ENCODE measurements at regions not wholly inside any gene's neighbourhood (a gene's known extent, or its start where the extent isn't known, plus 50 kb on each side); places are given as distances from the start of the nearest gene placed in this dataset.

DNA sequence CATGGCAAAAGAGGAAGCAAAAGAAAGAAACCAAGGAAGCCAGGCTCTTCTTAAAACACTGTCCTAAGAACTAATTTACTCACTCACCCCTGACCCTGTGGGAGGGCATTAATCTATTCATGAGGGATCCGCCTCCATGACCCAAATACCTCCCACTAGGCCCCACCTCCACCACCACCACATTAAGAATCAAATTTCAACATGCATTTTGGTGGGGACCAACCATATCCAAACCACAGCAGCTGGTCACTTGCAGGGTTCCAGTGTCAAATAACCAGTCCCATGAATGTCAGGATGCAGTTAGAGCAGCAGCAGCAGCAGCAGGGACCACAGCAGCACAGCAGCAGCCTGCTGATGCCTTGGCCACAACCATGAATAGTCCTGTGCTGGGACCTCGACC is 83.8 kb downstream of the ZC3H11B start:
- no peak for DNase-seq (ENCODE audit: low read depth, low spot score)
- H3K4me3 ChIP-seq (ENCODE audit: low read depth, low read length): no peak overlapping the region
- CTCF ChIA-PET: no interaction called here
- POLR2A ChIA-PET: no interaction called here
- no peak for TF ChIP-seq CTCF (IDR thresholded peaks at IDR 0.05; ENCODE audit: insufficient read depth, low read length, missing control alignments)

GRCh38 chr1:219528633-219529032 is 84.3 kb downstream of the ZC3H11B start:
- H3K4me3 ChIP-seq (ENCODE audit: low read depth, low read length): no peak overlapping the region
- DNase-seq (ENCODE audit: low read depth, low spot score): no peak
- no peak for TF ChIP-seq CTCF (IDR thresholded peaks at IDR 0.05; ENCODE audit: insufficient read depth, low read length, missing control alignments)
- CTCF ChIA-PET: no interaction called here
- POLR2A ChIA-PET: no interaction called here

- no peak for TF ChIP-seq CTCF (IDR thresholded peaks at IDR 0.05; ENCODE audit: insufficient read depth, low read length, missing control alignments)
- no peak overlapping the region for H3K4me3 ChIP-seq (ENCODE audit: low read depth, low read length)
- ChIA-PET CTCF (no interaction called here), POLR2A (no interaction called here)
- DNase-seq (ENCODE audit: low read depth, low spot score): no peak
Measured at GRCh38 chr1:219527994-219528393, 84.9 kb downstream of the ZC3H11B start.

DNA sequence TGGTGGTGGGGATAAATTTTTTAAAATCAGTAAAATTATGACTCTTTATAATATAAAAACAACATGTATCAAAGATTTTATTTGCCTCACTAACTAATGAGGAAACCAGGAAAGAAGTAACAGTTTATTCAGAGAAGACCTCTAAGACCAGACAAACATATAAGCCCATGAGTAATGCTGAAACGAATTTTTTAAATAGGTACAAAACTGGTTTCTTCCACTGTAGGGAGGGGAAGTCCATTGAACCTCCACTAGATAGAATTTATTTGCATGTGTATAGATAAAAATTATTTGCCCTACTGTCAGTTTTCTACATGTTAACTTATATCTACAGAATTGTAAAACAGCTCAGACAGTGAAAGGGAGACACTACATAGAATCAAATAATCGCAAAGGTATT is 86.8 kb downstream of the ZC3H11B start:
- no peak for DNase-seq (ENCODE audit: low read depth, low spot score)
- POLR2A ChIA-PET: no interaction called here
- no peak overlapping the region for H3K4me3 ChIP-seq (ENCODE audit: low read depth, low read length)
- CTCF ChIA-PET: no interaction called here
- TF ChIP-seq CTCF (IDR thresholded peaks at IDR 0.05; ENCODE audit: insufficient read depth, low read length, missing control alignments): no peak

GRCh38 chr1:219523411-219523810 is 89.5 kb downstream of the ZC3H11B start:
- no peak for TF ChIP-seq CTCF (IDR thresholded peaks at IDR 0.05; ENCODE audit: insufficient read depth, low read length, missing control alignments)
- POLR2A ChIA-PET: no interaction called here
- H3K4me3 ChIP-seq (ENCODE audit: low read depth, low read length): no peak overlapping the region
- CTCF ChIA-PET: no interaction called here
- DNase-seq (ENCODE audit: low read depth, low spot score): no peak

DNA sequence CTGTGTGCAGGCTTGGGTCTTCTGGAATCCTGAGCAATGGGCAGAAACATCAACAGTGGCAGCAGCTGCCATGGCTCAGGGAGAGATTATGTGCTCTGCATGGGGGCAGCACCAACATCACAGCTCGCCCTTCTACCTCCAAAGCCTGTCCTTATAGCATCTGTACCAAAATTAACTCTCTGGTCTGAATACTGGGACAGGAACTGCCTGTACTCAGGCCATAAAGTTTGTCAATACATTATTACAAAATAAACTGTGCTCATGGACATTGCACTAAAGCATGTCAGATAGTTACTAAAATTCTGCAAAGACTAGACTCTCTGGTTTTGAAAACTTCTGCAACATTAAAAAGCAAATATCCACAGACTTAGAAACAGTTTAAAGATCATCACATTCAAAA is 91.6 kb downstream of the ZC3H11B start:
- no peak for TF ChIP-seq CTCF (IDR thresholded peaks at IDR 0.05; ENCODE audit: insufficient read depth, low read length, missing control alignments)
- ChIA-PET CTCF (no interaction called here), POLR2A (no interaction called here)
- no peak for DNase-seq (ENCODE audit: low read depth, low spot score)
- H3K4me3 ChIP-seq (ENCODE audit: low read depth, low read length): no peak overlapping the region
